Stimulated activated CD4-positive, alpha-beta T cell treated with anti-CD3 and anti-CD28 coated beads, Interleukin-4, amount 100 ng/mL, for 48 hours (primary cell): ENCODE measurements at regions not wholly inside any gene's neighbourhood (a gene's known extent, or its start where the extent isn't known, plus 50 kb on each side); places are given as distances from the start of the nearest gene placed in this dataset.
"Not testable (repeated sequence)": the region's sequence is repeated elsewhere in the genome, so short reads cannot be mapped to it uniquely, and the experiment has no call there.

Experiments
- DNase-seq, 2 donors: peaks; one replicate each; pipeline ENCODE4 v3.0.0-alpha.2; 2020; ENCODE audit warnings: low read depth in 2 of 2

- DNase-seq = no peak
Observed at GRCh38 chr15:37416103-37416502, 315.8 kb upstream of the MEIS2 start.

GRCh38 chr15:37425541-37425940, 325.2 kb upstream of the MEIS2 start:
- no peak for DNase-seq

- DNase-seq = not testable (repeated sequence)
Observed at GRCh38 chr15:37427393-37427792, 327.0 kb upstream of the MEIS2 start.

- no peak for DNase-seq
Observed at GRCh38 chr15:37446921-37447320, 346.6 kb upstream of the MEIS2 start.

- no peak for DNase-seq
Observed at GRCh38 chr15:37452498-37452897, 352.1 kb upstream of the MEIS2 start.

- DNase-seq = no peak
Observed at GRCh38 chr15:37480482-37480881, 380.1 kb upstream of the MEIS2 start.

GRCh38 chr15:37481126-37481525, 380.8 kb upstream of the MEIS2 start:
- DNase-seq = no peak

- DNase-seq = no peak
Observed at GRCh38 chr15:37483779-37484178, 383.4 kb upstream of the MEIS2 start.

GRCh38 chr15:37485056-37485455, 384.7 kb upstream of the MEIS2 start:
- no peak for DNase-seq

GRCh38 chr15:37490707-37491106, 390.4 kb upstream of the MEIS2 start:
- DNase-seq = no peak

- no peak for DNase-seq
Observed at GRCh38 chr15:37516621-37517020, 416.3 kb upstream of the MEIS2 start.

- DNase-seq = no peak
Observed at GRCh38 chr15:37517191-37517895, 417.0 kb upstream of the MEIS2 start.

GRCh38 chr15:37518436-37518835, 416.0 kb upstream of the TMCO5A start:
- DNase-seq = no peak

- no peak for DNase-seq
Observed at GRCh38 chr15:37520026-37520425, 414.4 kb upstream of the TMCO5A start.

- DNase-seq = no peak
Observed at GRCh38 chr15:37520882-37521281, 413.6 kb upstream of the TMCO5A start.

- DNase-seq = no peak
Observed at GRCh38 chr15:37524601-37525000, 409.8 kb upstream of the TMCO5A start.

GRCh38 chr15:37528432-37528831, 406.0 kb upstream of the TMCO5A start:
- no peak for DNase-seq

- no peak for DNase-seq
Observed at GRCh38 chr15:37536967-37537605, 397.4 kb upstream of the TMCO5A start.

- no peak for DNase-seq
Observed at GRCh38 chr15:37537802-37538201, 396.6 kb upstream of the TMCO5A start.

GRCh38 chr15:37548116-37548515, 386.3 kb upstream of the TMCO5A start:
- DNase-seq = no peak

GRCh38 chr15:37550360-37551024, 383.9 kb upstream of the TMCO5A start:
- DNase-seq = no peak

- DNase-seq = no peak
Observed at GRCh38 chr15:37572401-37572800, 362.0 kb upstream of the TMCO5A start.

- DNase-seq = no peak
Observed at GRCh38 chr15:37574985-37575384, 359.5 kb upstream of the TMCO5A start.
